Activated CD4-positive, alpha-beta memory T cell treated with anti-CD3 and anti-CD28 coated beads, Interleukin-2, amount 10 ng/mL, durations not matched to agents 7 days and 5 days (primary cell): ENCODE measurements at regions not wholly inside any gene's neighbourhood (a gene's known extent, or its start where the extent isn't known, plus 50 kb on each side); places are given as distances from the start of the nearest gene placed in this dataset.
"Not testable (repeated sequence)": the region's sequence is repeated elsewhere in the genome, so short reads cannot be mapped to it uniquely, and the experiment has no call there.

Experiments used
- CTCF ChIA-PET: fragments of 350-600 bp; sonication (Branson Sonifier 250); formaldehyde crosslinking; loops from one replicate; lab custom pipeline; 2021; ENCODE audit warnings: antibody characterized with exemption, inconsistent platforms; lab: Charles Lee
- POLR2A ChIA-PET: fragments of 350-600 bp; sonication (Branson Sonifier 250); formaldehyde crosslinking; loops from one replicate; lab custom pipeline; 2021; ENCODE audit warnings: antibody characterized with exemption; lab: Charles Lee
- DNase-seq: peaks from one replicate; pipeline ENCODE4 v3.0.0-alpha.2; 2020
- H3K27ac Mint-ChIP-seq: one replicate; pipeline ENCODE4 v1.8.0; 2021; ENCODE audit warnings: mild to moderate bottlenecking, mixed read lengths
- H3K27me3 Mint-ChIP-seq: one replicate; pipeline ENCODE4 v1.8.0; 2021; ENCODE audit warnings: mixed read lengths
- H3K36me3 Mint-ChIP-seq: one replicate; pipeline ENCODE4 v1.8.0; 2021; ENCODE audit warnings: low read depth, mixed read lengths
- H3K4me1 Mint-ChIP-seq: one replicate; pipeline ENCODE4 v1.8.0; 2021; ENCODE audit warnings: mixed read lengths
- H3K4me3 Mint-ChIP-seq: one replicate; pipeline ENCODE4 v1.8.0; 2021; ENCODE audit warnings: mild to moderate bottlenecking, mixed read lengths
- H3K9me3 Mint-ChIP-seq: one replicate; pipeline ENCODE4 v1.8.0; 2021; ENCODE audit warnings: mixed read lengths

- peaks cover 38% of the 10 kb centered on the region for H3K4me1 Mint-ChIP-seq
- POLR2A ChIA-PET = no interaction called here
- H3K36me3 Mint-ChIP-seq = peaks cover 7% of the 10 kb centered on the region
- peaks cover 2% of the 10 kb centered on the region for H3K27me3 Mint-ChIP-seq
- H3K4me3 Mint-ChIP-seq = no peak overlapping the region
- no peak for DNase-seq
- CTCF ChIA-PET = no interaction called here
- H3K9me3 Mint-ChIP-seq = peaks cover 6% of the 10 kb centered on the region
- peak overlapping the region; percentile 64 for H3K27ac Mint-ChIP-seq
Measured at GRCh38 chr2:8376603-8377410, 305.0 kb upstream of the ID2 start.

GRCh38 chr2:8378016-8378810 is 303.6 kb upstream of the ID2 start:
- H3K4me1 Mint-ChIP-seq = peaks cover 38% of the 10 kb centered on the region
- DNase-seq = no peak
- no peak overlapping the region for H3K4me3 Mint-ChIP-seq
- peaks cover 5% of the 10 kb centered on the region for H3K36me3 Mint-ChIP-seq
- H3K9me3 Mint-ChIP-seq = peaks cover 4% of the 10 kb centered on the region
- H3K27me3 Mint-ChIP-seq = no peaks in the 10 kb centered on the region
- peak overlapping the region; percentile 40 for H3K27ac Mint-ChIP-seq
- ChIA-PET CTCF (no interaction called here), POLR2A (interaction anchor here (0.8 to 1.6 kb wide), 4 partner anchors 40 to 304 kb away, joined by 3 to 9 read pairs (median 5); partner anchors contain the start of gene ID2)

- no peaks in the 10 kb centered on the region for H3K27me3 Mint-ChIP-seq
- ChIA-PET CTCF (no interaction called here), POLR2A (interaction anchor here (0.8 to 1.6 kb wide), 3 partner anchors 41 to 303 kb away, joined by 3 to 9 read pairs (median 5); partner anchors contain the start of gene ID2)
- H3K4me1 Mint-ChIP-seq = peaks cover 43% of the 10 kb centered on the region
- H3K36me3 Mint-ChIP-seq = peaks cover 2% of the 10 kb centered on the region
- no peak overlapping the region for H3K4me3 Mint-ChIP-seq
- no peak overlapping the region for H3K27ac Mint-ChIP-seq
- H3K9me3 Mint-ChIP-seq = peaks cover 2% of the 10 kb centered on the region
- no peak for DNase-seq
Measured at GRCh38 chr2:8379128-8379527, 302.7 kb upstream of the ID2 start.

- no peak for DNase-seq
- no peaks in the 10 kb centered on the region for H3K27me3 Mint-ChIP-seq
- H3K36me3 Mint-ChIP-seq = peaks cover 2% of the 10 kb centered on the region
- ChIA-PET CTCF (no interaction called here), POLR2A (no interaction called here)
- peaks cover 47% of the 10 kb centered on the region for H3K4me1 Mint-ChIP-seq
- H3K4me3 Mint-ChIP-seq = no peak overlapping the region
- no peak overlapping the region for H3K27ac Mint-ChIP-seq
- peaks cover 2% of the 10 kb centered on the region for H3K9me3 Mint-ChIP-seq
Measured at GRCh38 chr2:8379549-8379948, 302.3 kb upstream of the ID2 start.

- H3K4me3 Mint-ChIP-seq = no peak overlapping the region
- ChIA-PET CTCF (no interaction called here), POLR2A (interaction anchor here (1.0 kb wide), 1 partner anchor 163 kb away, joined by 4 read pairs; no protein-coding TSS in a partner anchor)
- peaks cover 49% of the 10 kb centered on the region for H3K4me1 Mint-ChIP-seq
- H3K9me3 Mint-ChIP-seq = peaks cover 2% of the 10 kb centered on the region
- no peaks in the 10 kb centered on the region for H3K27me3 Mint-ChIP-seq
- H3K36me3 Mint-ChIP-seq = peaks cover 2% of the 10 kb centered on the region
- H3K27ac Mint-ChIP-seq = no peak overlapping the region
- DNase-seq = no peak
Measured at GRCh38 chr2:8380026-8380425, 301.8 kb upstream of the ID2 start.

GRCh38 chr2:8380566-8380965 is 301.3 kb upstream of the ID2 start:
- peaks cover 2% of the 10 kb centered on the region for H3K9me3 Mint-ChIP-seq
- ChIA-PET POLR2A (interaction anchor here (1.0 kb wide), 1 partner anchor 163 kb away, joined by 4 read pairs; no protein-coding TSS in a partner anchor), CTCF (no interaction called here)
- DNase-seq = no peak
- H3K27me3 Mint-ChIP-seq = no peaks in the 10 kb centered on the region
- H3K4me1 Mint-ChIP-seq = peaks cover 50% of the 10 kb centered on the region
- no peak overlapping the region for H3K4me3 Mint-ChIP-seq
- no peak overlapping the region for H3K27ac Mint-ChIP-seq
- H3K36me3 Mint-ChIP-seq = peaks cover 2% of the 10 kb centered on the region

GRCh38 chr2:8382485-8382884 is 299.4 kb upstream of the ID2 start:
- ChIA-PET CTCF (no interaction called here), POLR2A (no interaction called here)
- Mint-ChIP-seq H3K36me3 (peaks cover 5% of the 10 kb centered on the region), H3K4me3 (no peak overlapping the region), H3K27ac (no peak overlapping the region), H3K27me3 (peaks cover 1% of the 10 kb centered on the region), H3K9me3 (peaks cover 2% of the 10 kb centered on the region), H3K4me1 (peaks cover 42% of the 10 kb centered on the region)
- DNase-seq = no peak

GRCh38 chr2:8386748-8387147 is 295.1 kb upstream of the ID2 start:
- not testable (repeated sequence) for DNase-seq, H3K27me3 Mint-ChIP-seq, H3K27ac Mint-ChIP-seq, H3K4me3 Mint-ChIP-seq, H3K9me3 Mint-ChIP-seq
- ChIA-PET POLR2A (interaction anchor here (0.6 kb wide), 1 partner anchor 40 kb away, joined by 3 read pairs; no protein-coding TSS in a partner anchor), CTCF (interaction anchor here (0.8 kb wide), 1 partner anchor 29 kb away, joined by 3 read pairs; no protein-coding TSS in a partner anchor)
- H3K4me1 Mint-ChIP-seq = peaks cover 22% of the 10 kb centered on the region
- peaks cover 11% of the 10 kb centered on the region for H3K36me3 Mint-ChIP-seq

- Mint-ChIP-seq H3K4me1 (peaks cover 19% of the 10 kb centered on the region), H3K36me3 (peaks cover 14% of the 10 kb centered on the region), H3K4me3 (no peak overlapping the region), H3K27ac (no peak overlapping the region), H3K9me3 (no peaks in the 10 kb centered on the region), H3K27me3 (peaks cover 1% of the 10 kb centered on the region)
- CTCF ChIA-PET = no interaction called here
- POLR2A ChIA-PET = no interaction called here
- no peak for DNase-seq
Measured at GRCh38 chr2:8388781-8389180, 293.1 kb upstream of the ID2 start.

- H3K4me3 Mint-ChIP-seq = no peak overlapping the region
- peaks cover 1% of the 10 kb centered on the region for H3K27me3 Mint-ChIP-seq
- ChIA-PET CTCF (interaction anchor here (0.6 kb wide), 1 partner anchor 20 kb away, joined by 3 read pairs; no protein-coding TSS in a partner anchor), POLR2A (no interaction called here)
- H3K27ac Mint-ChIP-seq = no peak overlapping the region
- H3K36me3 Mint-ChIP-seq = peaks cover 14% of the 10 kb centered on the region
- DNase-seq = no peak
- peaks cover 13% of the 10 kb centered on the region for H3K4me1 Mint-ChIP-seq
- H3K9me3 Mint-ChIP-seq = no peaks in the 10 kb centered on the region
Measured at GRCh38 chr2:8389431-8390108, 292.3 kb upstream of the ID2 start.

GRCh38 chr2:8391126-8391525 is 290.7 kb upstream of the ID2 start:
- H3K36me3 Mint-ChIP-seq = peaks cover 12% of the 10 kb centered on the region
- H3K27ac Mint-ChIP-seq = no peak overlapping the region
- no peaks in the 10 kb centered on the region for H3K27me3 Mint-ChIP-seq
- DNase-seq = no peak
- no peak overlapping the region for H3K4me3 Mint-ChIP-seq
- no peaks in the 10 kb centered on the region for H3K9me3 Mint-ChIP-seq
- ChIA-PET CTCF (no interaction called here), POLR2A (no interaction called here)
- H3K4me1 Mint-ChIP-seq = peaks cover 15% of the 10 kb centered on the region

GRCh38 chr2:8391584-8391983 is 290.3 kb upstream of the ID2 start:
- CTCF ChIA-PET = no interaction called here
- Mint-ChIP-seq H3K4me1 (peaks cover 15% of the 10 kb centered on the region), H3K27ac (no peak overlapping the region), H3K27me3 (no peaks in the 10 kb centered on the region), H3K9me3 (no peaks in the 10 kb centered on the region), H3K36me3 (peaks cover 12% of the 10 kb centered on the region), H3K4me3 (no peak overlapping the region)
- POLR2A ChIA-PET = no interaction called here
- DNase-seq = no peak
